ENCODE measurements at regions not wholly inside any gene's neighbourhood (a gene's known extent, or its start where the extent isn't known, plus 50 kb on each side); places are given as distances from the start of the nearest gene placed in this dataset.
A peak's percentile ranks its signal among the peaks of the same experiment; 100 is the strongest.
"Not testable (repeated sequence)": the region's sequence is repeated elsewhere in the genome, so short reads cannot be mapped to it uniquely, and the experiment has no call there.

DNA sequence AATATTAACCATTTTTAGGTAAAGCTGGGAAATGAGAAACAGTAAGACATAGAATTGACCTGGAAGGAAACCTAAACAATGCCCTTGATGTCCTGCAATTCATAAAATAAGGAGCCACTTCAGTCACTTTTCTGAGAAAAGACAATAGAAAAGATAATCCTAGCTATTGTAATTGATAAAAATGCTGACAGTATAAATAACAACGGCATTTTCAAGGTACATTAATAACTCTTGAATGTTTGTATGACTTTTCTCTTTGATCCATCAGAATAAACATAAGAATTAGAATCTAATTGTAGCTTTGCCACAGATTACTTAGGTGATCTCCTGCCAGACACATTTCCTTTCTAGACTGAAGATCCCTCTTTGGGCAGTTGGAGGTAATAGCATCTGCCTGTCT, 719.5 kb downstream of the SLC4A3 start:
- no peak for DNase-seq (ENCODE audit: low spot score)

DNA sequence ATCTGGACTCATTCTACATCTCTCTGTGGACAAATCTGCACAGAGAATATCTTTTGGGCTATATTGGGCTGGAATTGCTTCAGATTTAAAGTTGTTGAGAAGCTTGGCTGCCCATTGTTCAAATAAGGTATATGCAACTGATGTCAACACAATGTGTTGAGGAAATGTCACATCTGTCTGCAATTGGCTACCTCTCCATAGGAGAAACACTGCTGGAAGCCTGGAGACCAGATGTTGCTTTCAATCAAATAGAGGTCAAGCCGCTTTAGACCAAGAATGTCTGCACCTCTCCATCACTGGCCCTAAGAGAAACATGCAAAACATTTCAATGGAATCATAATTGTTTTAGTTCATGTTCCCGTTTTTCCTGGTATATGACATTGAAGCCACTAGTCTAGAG, 720.2 kb downstream of the SLC4A3 start:
- DNase-seq (ENCODE audit: low spot score), result no peak

DNA sequence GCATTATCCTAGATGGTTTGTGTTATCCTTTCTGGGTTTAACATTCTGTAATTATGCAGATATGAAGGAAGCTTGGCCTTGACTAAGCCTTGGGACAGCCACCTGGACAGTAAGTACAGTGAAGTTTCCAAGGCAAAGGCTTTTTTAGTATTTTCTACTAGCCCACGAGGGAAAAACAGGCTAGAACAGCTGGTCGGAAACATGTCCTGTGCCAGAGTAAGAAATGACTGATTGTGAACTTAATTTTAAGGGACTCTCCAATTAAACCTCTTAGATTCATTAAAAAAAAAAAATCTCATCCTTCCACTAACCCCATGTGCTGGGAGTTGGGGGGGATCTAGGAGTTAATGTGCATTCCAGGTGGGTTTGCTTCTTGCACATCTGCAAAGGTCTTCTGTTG, 720.8 kb downstream of the SLC4A3 start:
- no peak for DNase-seq (ENCODE audit: low spot score)

DNA sequence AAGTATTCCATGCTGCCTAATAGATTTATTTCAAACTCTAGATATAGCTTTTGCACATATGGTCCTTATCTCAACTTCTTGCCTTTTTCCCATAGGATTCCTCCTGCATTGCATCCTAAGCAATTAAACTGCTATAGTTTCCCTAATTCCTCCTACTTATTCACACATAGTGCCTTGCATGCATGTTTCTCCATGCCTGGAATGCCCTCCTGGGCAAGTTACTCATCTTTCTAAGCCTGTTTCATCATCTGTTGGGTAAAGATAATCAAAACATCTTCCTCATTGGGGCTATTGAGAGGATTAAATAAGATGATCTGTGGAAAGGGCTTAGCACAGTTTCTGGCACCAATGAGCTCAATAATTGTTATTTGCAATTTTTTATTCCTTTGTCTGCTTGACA, 726.5 kb downstream of the SLC4A3 start:
- DNase-seq (ENCODE audit: low spot score), result no peak

DNA sequence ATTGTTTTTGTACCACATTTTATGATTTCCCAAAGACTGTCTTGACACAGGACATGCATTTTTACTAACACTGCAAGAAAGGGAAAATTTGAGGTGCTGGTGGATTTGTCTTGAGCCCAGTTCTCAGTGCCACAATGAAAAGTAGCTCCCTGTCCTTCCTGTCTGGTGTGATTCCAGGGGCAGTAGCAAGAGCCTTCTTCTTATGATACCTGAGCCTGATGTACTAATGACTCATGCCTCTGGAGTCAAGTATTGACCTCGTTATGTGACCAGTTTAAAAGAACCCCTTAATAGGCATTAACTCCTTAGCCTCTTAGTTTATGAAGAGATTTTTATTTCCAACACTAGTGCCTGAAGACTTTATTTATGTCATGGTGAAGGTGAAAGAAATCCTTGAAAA, 728.6 kb downstream of the SLC4A3 start:
- no peak for DNase-seq (ENCODE audit: low spot score)

DNA sequence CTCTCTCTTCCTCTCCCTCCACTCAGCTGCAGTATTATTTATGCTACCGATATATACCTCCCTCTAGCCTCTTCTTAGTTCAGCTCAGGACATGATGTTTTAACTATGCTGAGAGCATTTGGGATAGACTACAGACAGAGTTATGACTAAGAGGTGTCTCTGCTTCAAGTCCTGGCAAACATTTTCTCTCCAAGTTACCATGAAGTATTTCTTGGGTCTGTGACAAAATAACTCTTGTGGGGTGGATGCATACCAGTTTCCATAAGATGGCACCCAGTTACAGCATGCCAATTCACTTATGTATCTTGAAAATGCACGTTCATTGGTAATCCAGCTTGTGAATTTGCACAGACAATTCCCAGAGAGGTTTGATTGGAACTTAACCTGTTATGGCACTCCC, 737.6 kb downstream of the SLC4A3 start:
- no peak for DNase-seq (ENCODE audit: low spot score)

DNA sequence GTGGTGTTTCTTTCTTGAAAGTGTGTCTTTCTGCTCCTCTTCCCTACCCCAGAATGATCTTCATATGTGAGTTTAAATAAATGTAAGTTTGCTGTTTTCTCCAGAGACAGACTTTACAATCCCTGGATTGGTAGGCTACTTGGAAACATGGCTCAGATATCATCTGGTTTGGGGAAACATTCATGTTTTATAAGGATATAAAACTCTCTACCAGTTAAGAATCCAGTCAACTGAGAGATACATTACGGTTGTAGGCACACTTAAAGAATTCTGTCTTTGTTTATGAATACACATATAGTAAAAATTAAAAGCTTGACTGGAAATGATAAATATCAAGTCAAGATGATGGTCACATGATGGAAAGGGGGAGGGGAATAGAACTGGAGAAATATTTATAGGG, 739.3 kb downstream of the SLC4A3 start:
- DNase-seq (ENCODE audit: low spot score), result no peak

DNA sequence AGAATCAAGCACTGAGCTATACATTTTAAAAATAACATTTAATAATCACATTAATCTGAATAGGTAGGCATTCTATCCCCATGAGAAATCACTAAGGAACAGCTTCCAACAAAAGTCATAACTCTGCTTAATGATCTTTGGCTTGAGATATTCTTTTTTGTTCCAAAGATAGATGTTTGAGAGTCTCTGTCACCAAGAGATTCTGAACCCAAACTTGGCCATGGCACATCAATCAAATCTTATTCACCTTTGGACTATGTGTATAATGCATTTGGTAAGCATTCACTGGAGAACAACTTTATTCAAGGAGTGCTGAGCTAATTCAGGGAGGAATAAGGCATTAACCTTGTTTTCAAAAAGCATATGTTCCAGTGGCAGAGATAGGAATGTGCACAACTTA, 743.3 kb downstream of the SLC4A3 start:
- DNase-seq (ENCODE audit: low spot score), result no peak

DNA sequence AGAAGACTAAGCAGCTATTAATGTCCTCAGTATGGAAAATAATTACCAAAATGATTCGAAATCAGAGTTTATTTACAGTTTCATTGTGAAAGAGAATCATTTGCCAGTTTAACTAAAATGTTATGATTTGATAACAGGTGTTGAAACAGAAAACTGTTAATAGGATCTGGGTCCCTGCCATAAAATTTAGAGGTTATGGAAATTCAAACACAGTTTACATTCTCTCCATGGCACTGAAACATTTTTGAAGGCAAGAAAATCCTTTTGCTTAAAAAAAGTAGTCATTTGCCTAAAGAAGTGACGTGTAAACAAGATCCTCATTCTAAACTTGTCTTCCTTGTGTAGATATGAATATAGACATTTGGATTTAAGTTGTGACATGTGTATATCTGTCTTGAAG, 743.8 kb downstream of the SLC4A3 start:
- DNase-seq (ENCODE audit: low spot score), result no peak

DNA sequence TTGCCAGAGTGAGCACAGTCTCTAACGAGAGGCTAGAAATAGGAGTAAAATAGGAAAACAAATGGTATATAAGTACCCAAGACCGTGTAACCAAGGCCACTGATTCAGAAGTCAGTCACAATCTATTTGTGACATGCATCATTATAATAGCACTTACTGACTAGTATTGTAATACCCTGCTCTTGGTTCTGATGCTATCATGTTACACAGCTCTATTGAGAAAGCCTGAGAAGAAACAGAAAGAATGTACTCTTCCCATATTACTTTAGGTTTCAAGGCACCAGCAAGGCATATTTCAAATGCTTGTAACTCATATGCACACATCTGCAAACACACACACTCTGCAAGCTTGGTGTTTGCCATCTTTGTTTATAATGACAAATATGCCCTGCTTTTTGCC, 746.4 kb downstream of the SLC4A3 start:
- no peak for DNase-seq (ENCODE audit: low spot score)

DNA sequence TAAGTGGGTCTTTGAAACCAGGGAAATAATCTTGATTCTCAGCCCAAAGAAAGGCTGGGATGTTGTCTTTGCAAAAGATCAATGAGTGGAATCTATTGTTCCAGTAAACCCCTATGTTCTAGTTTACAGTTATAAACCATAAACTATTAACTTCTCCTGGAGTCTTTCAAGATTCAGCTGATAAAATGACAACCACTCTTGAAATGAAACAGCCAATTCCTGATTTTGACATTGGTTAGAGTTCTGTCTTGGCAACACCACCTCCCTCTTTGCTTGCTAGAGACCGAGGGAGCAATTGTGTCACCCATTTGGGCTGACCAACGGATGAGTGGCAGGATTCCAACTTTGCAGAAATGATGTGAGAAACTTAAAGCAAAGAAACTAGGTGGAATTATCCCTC, 746.9 kb downstream of the SLC4A3 start:
- DNase-seq (ENCODE audit: low spot score), result no peak

DNA sequence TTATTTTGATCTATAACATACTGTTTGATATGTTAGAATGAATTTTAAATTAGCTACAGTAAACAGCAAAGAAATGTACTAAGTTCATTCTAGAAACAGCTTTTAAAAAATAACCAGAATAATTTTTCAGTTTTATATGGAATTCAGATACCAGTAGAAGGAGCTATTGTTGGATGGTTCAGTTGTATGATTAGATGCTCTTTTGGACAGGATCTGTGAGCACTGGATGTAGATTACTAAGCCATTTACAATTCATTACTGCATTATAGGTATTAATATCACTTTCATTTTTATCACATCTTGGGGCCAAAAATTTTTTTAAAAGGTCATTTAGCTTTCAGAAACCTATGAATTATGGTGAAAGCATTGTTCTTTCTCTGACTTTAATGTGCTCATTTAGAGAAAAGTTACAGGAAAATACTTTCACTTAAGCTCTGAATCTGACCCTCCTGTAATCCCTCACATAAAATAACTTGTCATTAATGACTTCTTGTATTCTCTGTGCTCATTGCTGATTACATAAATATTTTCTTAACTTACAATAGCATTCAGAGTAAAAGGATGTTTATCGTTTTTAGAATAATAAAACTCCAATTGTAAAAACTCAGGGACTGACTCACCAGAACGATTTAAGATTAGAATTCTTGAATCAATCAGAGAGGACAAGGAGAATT, 750.2 kb downstream of the SLC4A3 start:
- DNase-seq (ENCODE audit: low spot score), result no peak

DNA sequence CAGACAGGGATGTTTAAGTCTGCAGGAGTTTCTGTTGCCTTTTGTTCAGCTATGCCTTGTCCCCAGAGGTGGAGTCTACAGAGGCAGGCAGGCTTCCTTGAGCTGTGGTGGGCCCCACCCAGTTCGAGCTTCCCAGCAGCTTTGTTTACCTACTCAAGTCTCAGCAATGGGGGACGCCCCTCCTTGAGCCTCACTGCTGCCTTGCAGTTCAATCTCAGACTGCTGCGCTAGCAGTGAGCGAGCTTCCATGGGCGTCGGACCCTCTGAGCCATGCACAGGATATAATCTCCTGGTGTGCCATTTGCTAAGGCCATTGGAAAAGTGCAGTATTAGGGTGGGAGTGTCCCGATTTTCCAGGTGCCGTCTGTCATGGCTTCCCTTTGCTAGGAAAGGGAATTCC, 760.3 kb downstream of the SLC4A3 start:
- not testable (repeated sequence) for DNase-seq (ENCODE audit: low spot score)

DNA sequence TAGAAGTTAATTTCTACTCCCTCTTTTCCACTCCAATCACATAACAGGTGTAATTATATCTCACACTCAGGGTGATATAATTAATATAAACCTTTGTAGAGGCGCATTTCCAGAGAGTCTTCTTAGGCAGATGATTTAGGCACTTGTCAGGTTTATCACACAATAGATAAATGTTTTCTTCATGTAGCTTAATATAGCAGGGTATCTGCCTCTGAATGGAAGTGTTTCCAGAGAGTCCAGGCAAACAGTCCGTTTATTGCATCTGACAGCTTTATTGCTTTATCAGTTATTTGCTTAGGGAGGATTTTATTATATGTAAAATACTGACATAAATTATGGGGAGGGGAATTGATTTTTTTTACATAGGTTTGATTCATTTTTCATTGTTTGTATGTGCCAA, 766.3 kb downstream of the SLC4A3 start:
- DNase-seq (ENCODE audit: low spot score), result no peak

DNA sequence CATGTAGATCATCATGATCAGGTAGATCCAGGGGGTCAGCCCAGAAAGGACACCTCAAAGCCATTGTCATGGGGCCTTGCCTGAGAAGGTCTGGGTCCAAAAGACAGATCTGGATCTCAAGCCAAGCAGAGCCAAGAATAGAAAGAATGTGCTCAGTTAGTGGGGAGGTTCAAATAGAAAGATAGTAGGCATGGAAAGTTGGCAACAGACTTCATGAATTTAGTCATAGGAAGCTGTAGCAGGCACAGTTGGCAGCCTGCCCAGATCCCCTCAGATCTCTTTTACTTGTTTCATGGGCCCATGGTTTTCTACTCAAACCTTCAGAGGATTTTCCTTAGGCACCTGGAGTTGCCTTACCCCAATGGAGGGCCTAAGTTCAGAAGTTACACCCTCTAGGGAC, 767.0 kb downstream of the SLC4A3 start:
- no peak for DNase-seq (ENCODE audit: low spot score)

DNA sequence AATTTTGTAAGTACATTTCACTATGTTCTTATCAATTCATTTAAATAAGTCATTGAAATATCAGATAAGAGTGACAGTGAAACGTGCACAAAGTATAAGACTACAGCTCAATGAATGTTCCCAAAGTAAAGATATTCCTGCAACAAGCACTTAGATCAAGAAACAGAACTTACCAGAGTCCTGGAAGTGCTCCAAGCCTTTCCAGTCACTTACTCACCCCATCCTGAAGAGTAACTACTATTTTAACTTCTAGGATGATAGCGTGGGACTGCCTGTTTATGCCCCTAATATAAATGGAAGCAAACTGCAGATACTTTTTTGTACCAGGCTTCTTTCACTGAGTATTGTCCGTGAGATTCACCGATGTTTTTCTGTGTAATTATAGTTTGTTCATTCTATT, 768.9 kb downstream of the SLC4A3 start:
- no peak for DNase-seq (ENCODE audit: low spot score)

DNA sequence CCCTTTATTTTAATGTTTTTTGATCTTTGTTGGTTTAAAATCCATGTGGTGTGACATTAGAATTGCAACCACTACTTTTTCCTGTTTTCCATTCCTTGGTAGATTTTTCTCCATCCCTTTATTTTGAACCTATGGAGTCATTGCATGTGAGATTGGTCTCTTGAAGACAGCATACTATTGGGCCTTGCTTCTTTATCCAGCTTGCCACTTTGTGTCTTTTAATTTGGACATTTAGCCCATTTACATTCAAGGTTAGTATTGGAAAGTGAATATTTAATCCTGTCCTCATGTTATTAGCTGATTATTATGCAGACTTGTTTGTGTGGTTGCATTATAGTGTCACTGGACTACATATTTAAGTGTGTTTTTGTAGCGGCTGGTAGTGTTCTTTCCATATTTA, 782.9 kb downstream of the SLC4A3 start:
- DNase-seq (ENCODE audit: low spot score), result no peak

DNA sequence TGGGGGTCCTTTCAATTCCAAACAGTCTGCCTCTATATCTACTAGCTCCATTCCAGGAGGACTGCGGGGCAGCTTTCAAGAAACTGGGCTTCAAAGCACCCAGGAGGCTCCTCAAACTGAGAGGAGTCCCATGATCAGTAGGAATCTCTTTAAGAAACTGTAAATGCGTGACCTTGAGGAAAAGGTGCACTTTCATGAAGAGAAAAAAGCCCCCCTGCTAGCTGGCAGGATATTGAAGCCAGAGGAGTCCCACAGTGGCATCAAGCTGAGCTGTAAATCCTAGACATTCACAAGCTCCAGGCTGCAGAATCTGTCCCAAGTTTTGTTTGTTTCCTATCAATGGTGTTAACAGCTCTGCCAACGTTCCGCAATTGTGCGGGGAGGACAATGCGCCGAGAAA, 790.1 kb downstream of the SLC4A3 start:
- DNase-seq (ENCODE audit: low spot score), result peak; percentile 17

DNA sequence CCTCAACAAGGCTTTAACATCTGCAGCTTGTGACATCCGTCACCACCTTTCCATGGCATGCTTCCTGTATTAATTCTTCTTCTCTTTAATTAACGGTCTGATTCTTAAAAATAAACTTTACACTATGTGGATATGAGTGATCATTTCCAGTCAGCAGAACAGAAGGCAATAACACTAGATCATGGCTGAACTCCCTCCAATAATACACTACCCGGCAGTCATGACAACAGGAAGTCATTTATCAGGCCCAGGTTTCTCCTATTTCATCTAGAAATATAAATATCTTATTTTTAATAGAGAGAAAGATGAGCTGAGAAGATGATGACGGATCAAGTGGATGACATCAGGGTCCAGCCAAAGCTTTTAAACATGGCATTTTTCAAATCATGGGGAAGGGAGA, 792.2 kb downstream of the SLC4A3 start:
- no peak for DNase-seq (ENCODE audit: low spot score)

DNA sequence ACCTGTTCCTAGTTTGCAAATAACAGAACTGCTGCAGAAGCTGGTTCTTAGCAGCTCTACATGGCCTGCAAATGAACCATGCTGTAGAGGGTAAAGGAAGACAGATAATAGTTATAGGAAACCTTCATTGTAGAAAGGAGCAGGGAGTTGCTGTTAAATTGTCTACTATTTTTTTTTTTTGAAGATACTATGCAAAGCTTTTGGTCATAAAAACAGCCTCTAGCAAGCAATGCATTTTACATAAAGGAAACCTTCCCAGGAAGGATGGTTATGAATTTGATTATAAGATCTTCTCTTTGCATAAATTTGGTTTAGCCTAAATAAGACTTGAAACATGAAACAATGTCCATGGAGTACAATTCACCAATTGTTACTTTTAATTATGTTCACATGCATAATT, 793.4 kb downstream of the SLC4A3 start:
- no peak for DNase-seq (ENCODE audit: low spot score)

DNA sequence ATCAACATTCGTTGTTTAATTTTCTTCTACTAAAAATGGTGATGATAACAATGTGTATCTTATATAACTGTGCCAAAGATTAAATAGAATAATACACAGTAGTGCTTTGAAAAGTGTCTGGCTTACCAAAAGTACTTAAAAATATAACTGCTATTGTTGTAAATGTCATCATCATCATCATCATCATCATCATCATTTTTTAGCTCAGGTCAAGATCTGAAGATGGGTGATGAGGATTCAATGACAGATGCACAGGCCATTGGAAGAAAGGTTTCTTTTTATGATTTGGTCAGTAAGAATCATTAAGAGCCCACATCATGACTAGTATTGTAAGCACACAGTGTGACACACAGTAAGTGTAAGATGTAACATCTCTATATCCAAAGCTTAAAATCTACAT, 795.2 kb downstream of the SLC4A3 start:
- DNase-seq (ENCODE audit: low spot score), result no peak

DNA sequence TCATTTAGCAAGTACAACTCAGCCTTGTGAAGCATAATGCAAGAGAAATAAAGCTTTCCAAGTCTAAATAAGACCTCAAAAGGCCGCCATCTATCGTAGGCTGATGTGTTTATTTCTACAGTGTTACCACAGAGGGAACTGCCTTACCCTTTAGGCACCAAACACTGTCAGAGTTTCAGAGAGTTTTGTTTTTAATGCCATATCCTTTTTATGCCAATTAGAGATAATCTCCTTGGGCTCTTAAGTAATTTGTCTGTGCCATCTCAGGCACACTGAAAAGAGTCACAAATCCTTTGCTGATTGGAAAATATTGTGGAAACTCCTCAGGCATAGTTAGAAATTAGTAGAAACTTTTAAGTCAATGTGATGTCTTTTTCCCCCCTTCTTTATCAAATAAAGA, 797.1 kb downstream of the SLC4A3 start:
- no peak for DNase-seq (ENCODE audit: low spot score)

DNA sequence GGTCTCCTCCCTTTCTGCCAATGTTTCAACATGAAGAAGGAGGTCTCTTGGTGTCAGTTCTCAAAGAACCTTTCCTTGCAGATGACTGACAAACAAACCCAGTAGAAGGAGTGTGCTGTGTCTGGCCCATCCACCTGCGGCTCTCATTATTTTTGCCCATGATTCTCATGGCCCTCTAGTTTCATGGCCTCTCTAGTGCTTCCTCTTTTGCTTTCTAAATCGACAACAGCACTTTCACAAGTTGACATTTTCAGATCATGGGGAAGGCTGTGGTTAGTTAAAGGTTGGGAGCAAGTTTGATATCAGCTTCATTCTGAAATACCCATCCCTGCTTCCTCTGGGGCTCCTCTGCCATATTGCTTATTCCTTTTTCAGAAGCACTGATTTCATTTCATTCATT, 805.2 kb downstream of the SLC4A3 start:
- no peak for DNase-seq (ENCODE audit: low spot score)

DNA sequence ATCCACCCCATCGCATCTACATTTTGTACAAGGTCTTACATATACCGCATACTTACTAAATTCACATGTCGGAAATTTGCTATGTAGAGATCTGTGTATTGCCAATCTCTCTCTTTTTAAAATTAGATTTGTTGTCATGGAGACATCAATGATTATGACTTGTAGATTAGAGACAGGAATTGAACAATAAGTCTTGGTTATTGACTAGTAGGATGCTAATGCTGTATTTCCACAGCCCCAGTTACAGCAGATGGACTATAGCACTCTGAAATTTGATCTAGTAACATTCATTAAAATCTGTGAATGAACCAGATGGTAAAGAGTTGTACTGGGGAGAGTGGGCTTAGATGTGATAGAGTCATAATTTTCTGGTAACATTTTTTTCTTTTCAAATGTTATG, 805.7 kb downstream of the SLC4A3 start:
- DNase-seq (ENCODE audit: low spot score), result no peak

DNA sequence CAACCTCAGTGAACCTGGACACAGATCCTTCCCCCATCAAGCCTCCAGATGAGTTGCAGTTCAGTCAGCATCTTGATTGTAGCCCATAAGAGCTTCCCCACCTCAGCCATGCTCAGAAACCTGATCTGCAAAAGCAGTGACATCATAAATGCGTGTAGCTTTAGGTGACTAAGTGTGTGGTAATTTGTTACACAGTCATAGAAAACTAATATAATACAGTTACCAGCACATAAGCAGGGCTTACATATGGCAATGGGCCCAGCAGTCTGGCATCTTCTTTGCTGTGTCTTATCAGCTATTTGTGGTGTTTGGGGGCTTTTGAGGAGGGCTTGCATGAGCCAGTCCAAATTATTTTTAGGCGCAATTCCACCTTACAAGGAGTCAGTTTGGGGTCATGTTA, 807.0 kb downstream of the SLC4A3 start:
- no peak for DNase-seq (ENCODE audit: low spot score)

All from iPS-NIHi11 (cell line).